Astrocyte (in vitro differentiated cells and primary cell): ENCODE measurements at regions not wholly inside any gene's neighbourhood (a gene's known extent, or its start where the extent isn't known, plus 50 kb on each side); places are given as distances from the start of the nearest gene placed in this dataset.

Source experiments
- CTCF ChIP-seq: IDR thresholded peaks from 2 replicates; pipeline ENCODE4 v1.5.1; 2011; ENCODE audit warnings: low read depth, mild to moderate bottlenecking, inconsistent platforms, low read length, moderate library complexity; ENCODE audit not compliant: insufficient read depth
- EZH2 ChIP-seq: IDR thresholded peaks from 2 replicates; pipeline ENCODE4 v1.6.1; 2012; ENCODE audit warnings: mild to moderate bottlenecking, low read length, inconsistent platforms; ENCODE audit not compliant: insufficient read depth

DNA sequence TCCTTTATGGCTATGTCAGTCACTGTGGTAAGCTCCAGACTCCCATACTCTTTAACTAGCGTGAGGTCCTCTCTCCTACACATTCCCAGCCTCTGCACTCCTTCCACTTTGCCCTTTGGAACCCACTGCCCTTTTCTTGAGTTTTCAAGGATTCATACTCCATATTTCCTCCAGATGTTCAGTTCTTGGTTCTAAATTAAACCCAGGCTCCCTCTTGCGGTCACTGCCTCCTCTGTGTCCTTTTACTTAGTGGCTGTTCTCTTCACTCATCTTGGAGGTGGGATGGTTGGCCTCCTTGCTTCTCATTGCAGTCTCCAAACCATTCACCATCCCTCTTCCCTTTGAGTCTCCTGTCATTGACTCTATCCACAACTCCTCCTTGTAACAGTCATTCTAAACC lies 208.1 kb downstream of the TGFB2 start:
- TF ChIP-seq CTCF (peak; percentile 7), EZH2 (no peak)
